ENCODE measurements at regions not wholly inside any gene's neighbourhood (a gene's known extent, or its start where the extent isn't known, plus 50 kb on each side); places are given as distances from the start of the nearest gene placed in this dataset.

- FAIRE-seq (no peak), ATAC-seq (no peak), DNase-seq (ENCODE audit: extremely low read depth in 1 of 4, low spot score in 3 of 4) (no peak)
- POLR2A ChIA-PET: no interaction called here
- no TSS peak for BruUV-seq (replicated peaks)
- Histone ChIP-seq H3K9ac (ENCODE audit: insufficient read depth in 1 of 2, low read depth in 2 of 2, low read length in 2 of 2) (no peak overlapping the region), H2AFZ (ENCODE audit: low read depth, low read length) (no peak overlapping the region), H3K36me3 (ENCODE audit: control insufficient read depth, insufficient read depth, low read length) (no peaks in the 10 kb centered on the region), H3K4me2 (ENCODE audit: insufficient read depth, low read length) (no peak overlapping the region), H3K79me2 (ENCODE audit: control insufficient read depth, insufficient read depth, low read length) (no peaks in the 10 kb centered on the region), H3K9me1 (ENCODE audit: control insufficient read depth, insufficient read depth, low read length) (no peaks in the 10 kb centered on the region), H3K27me3 (ENCODE audit: control insufficient read depth in 2 of 2, insufficient read depth in 2 of 2, low read length in 2 of 2) (no peaks in the 10 kb centered on the region), H3K9me3 (replicated peaks; ENCODE audit: control insufficient read depth, insufficient read depth, low read depth, low read length) (no peaks in the 10 kb centered on the region; the same call in 1 of the 2 replicates), H4K20me1 (replicated peaks; ENCODE audit: control insufficient read depth, insufficient read depth, low read length) (no peaks in the 10 kb centered on the region), H3K4me1 (replicated peaks in 1 of 2; ENCODE audit: control insufficient read depth in 2 of 2, insufficient read depth in 2 of 2, low read length in 2 of 2) (no peaks in the 10 kb centered on the region; a peak in 1 of 5 replicates), H3K4me3 (no peak overlapping the region), H3K27ac (ENCODE audit: extremely low read depth, low read depth, low read length) (no peak overlapping the region)
- intact Hi-C loops (cut with micrococcal nuclease) (no loop called here), in situ Hi-C loops (cut with MboI) (no loop called here)
- CTCF ChIA-PET (ENCODE audit: low intra/inter-chr PET ratio): no interaction called here
- WGBS (ENCODE audit: insufficient coverage, low coverage, missing lambda C conversion rate): 8% methylated on average over 3 of the region's 3 CpGs
- no peak for TF ChIP-seq ZNF830 (CRISPR knock-in tag; IDR thresholded peaks at IDR 0.05)
- no peak for TF ChIP-seq ZNF668 (CRISPR knock-in tag; IDR thresholded peaks at IDR 0.05)
- TF ChIP-seq RNF219 (CRISPR knock-in tag; IDR thresholded peaks at IDR 0.05): no peak
- no peak for TF ChIP-seq MXD1 (CRISPR knock-in tag; IDR thresholded peaks at IDR 0.05; ENCODE audit: borderline replicate concordance, poor library complexity, severe bottlenecking)
- TF ChIP-seq FOXA1 (IDR thresholded peaks at IDR 0.05; ENCODE audit: borderline replicate concordance): no peak
- TF ChIP-seq MYNN (IDR thresholded peaks at IDR 0.05): no peak
- no peak for TF ChIP-seq MYNN (CRISPR knock-in tag; IDR thresholded peaks at IDR 0.05)
- TF ChIP-seq YY1 (IDR thresholded peaks at IDR 0.05; ENCODE audit: borderline replicate concordance in 1 of 3, control insufficient read depth in 1 of 3, extremely low read depth in 1 of 3, insufficient read depth in 3 of 3, insufficient read length in 1 of 3, insufficient replicate concordance in 2 of 3, low read depth in 1 of 3, low read length in 2 of 3): no peak
- no peak for TF ChIP-seq ZEB2 (IDR thresholded peaks at IDR 0.05)
- TF ChIP-seq REST (IDR thresholded peaks at IDR 0.05; ENCODE audit: borderline replicate concordance): no peak
- no peak for TF ChIP-seq REST (CRISPR knock-in tag; IDR thresholded peaks at IDR 0.05; ENCODE audit: low read depth)
- no peak for TF ChIP-seq HOXB6 (CRISPR knock-in tag; IDR thresholded peaks at IDR 0.05; ENCODE audit: borderline replicate concordance)
- TF ChIP-seq MECOM (CRISPR knock-in tag; IDR thresholded peaks at IDR 0.05): no peak
- TF ChIP-seq ZNF133 (CRISPR knock-in tag; IDR thresholded peaks at IDR 0.05): no peak
Measured at GRCh38 chr3:28103861-28104260, 137.6 kb upstream of the CMC1 start.

All from K562 (cell line).